Karpas-422 (cell line): ENCODE measurements at regions not wholly inside any gene's neighbourhood (a gene's known extent, or its start where the extent isn't known, plus 50 kb on each side); places are given as distances from the start of the nearest gene placed in this dataset.

Experiments used
- DNase-seq: peaks from one replicate; pipeline ENCODE4 v3.0.0-alpha.2; 2015
- H2AFZ ChIP-seq: fragments of 200-600 bp; sonication (generic); 2 replicates; pipeline ENCODE4 v1.6.1; 2014; ENCODE audit warnings: antibody characterized with exemption, low read length, mixed read lengths
- H3K27ac ChIP-seq: fragments of 200-600 bp; sonication (generic); 2 replicates; pipeline ENCODE4 v1.5.1; 2014; ENCODE audit warnings: mild to moderate bottlenecking, low read length, moderate library complexity
- H3K27me3 ChIP-seq: fragments of 200-600 bp; sonication (generic); 2 replicates; pipeline ENCODE4 v1.6.1; 2014; ENCODE audit warnings: low read length, mixed read lengths
- H3K36me3 ChIP-seq: fragments of 200-600 bp; sonication (generic); 2 replicates; pipeline ENCODE4 v1.6.1; 2014; ENCODE audit warnings: low read length, mixed read lengths; ENCODE audit not compliant: insufficient read depth
- H3K4me1 ChIP-seq: fragments of 200-600 bp; sonication (generic); 2 replicates; pipeline ENCODE4 v1.6.1; 2014; ENCODE audit warnings: mild to moderate bottlenecking, low read length, mixed read lengths
- H3K4me2 ChIP-seq: fragments of 200-600 bp; sonication (generic); 2 replicates; pipeline ENCODE4 v1.6.1; 2014; ENCODE audit warnings: low read length, low read depth, mild to moderate bottlenecking; ENCODE audit not compliant: poor library complexity, severe bottlenecking
- H3K4me3 ChIP-seq: fragments of 200-600 bp; sonication (generic); 2 replicates; pipeline ENCODE4 v1.5.1; 2014; ENCODE audit warnings: mild to moderate bottlenecking, antibody characterized with exemption, low read length, mixed read lengths
- H3K79me2 ChIP-seq: fragments of 200-600 bp; sonication (generic); 2 replicates; pipeline ENCODE4 v1.6.1; 2014; ENCODE audit warnings: mild to moderate bottlenecking, low read length, mixed read lengths
- H3K9ac ChIP-seq: fragments of 200-600 bp; sonication (generic); 2 replicates; pipeline ENCODE4 v1.6.0; 2014; ENCODE audit warnings: low read length
- H3K9me2 ChIP-seq: fragments of 200-600 bp; sonication (generic), shearing (Covaris generic); replicated peaks from 2 replicates; pipeline ENCODE4 v1.6.0; 2014; ENCODE audit warnings: mild to moderate bottlenecking, low read length, moderate library complexity; ENCODE audit not compliant: insufficient read depth
- H3K9me3 ChIP-seq: fragments of 300-700, 200-600 bp; sonication (generic); 2 replicates; pipeline ENCODE4 v1.6.1; 2014; ENCODE audit warnings: low read length, mixed read lengths
- H4K20me1 ChIP-seq: fragments of 200-600 bp; sonication (generic); 2 replicates; pipeline ENCODE4 v1.6.1; 2014; ENCODE audit warnings: mild to moderate bottlenecking, antibody characterized with exemption, low read length, low read depth; ENCODE audit not compliant: insufficient read depth

DNA sequence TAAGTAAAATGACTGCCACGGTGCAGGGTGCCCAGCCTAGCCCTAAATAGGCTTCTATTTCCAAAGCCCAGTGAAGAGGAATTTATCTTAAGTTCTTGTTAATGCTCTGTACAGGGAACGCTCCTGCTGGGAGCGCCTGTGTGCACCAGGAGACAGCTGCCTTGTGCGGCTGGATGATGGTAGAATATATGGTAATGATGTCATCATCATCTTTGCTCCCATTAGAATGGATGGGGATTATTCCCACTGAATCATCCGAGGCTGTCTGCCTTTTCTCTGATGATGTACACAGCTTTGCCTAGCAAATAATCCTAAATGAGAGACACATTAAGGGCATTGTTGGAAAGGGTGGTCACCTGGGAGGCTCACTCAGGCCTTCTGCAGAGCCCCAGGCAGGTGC is 928.1 kb downstream of the CCSER2 start:
- Histone ChIP-seq H3K9me2 (no peaks in the 10 kb centered on the region), H3K27me3 (no peaks in the 10 kb centered on the region), H3K4me3 (no peak overlapping the region), H3K4me2 (no peak overlapping the region), H3K79me2 (no peaks in the 10 kb centered on the region), H3K4me1 (no peaks in the 10 kb centered on the region), H3K36me3 (no peaks in the 10 kb centered on the region), H3K9ac (no peak overlapping the region), H4K20me1 (no peaks in the 10 kb centered on the region), H3K27ac (no peak overlapping the region), H3K9me3 (no peaks in the 10 kb centered on the region), H2AFZ (no peak overlapping the region)
- no peak for DNase-seq

DNA sequence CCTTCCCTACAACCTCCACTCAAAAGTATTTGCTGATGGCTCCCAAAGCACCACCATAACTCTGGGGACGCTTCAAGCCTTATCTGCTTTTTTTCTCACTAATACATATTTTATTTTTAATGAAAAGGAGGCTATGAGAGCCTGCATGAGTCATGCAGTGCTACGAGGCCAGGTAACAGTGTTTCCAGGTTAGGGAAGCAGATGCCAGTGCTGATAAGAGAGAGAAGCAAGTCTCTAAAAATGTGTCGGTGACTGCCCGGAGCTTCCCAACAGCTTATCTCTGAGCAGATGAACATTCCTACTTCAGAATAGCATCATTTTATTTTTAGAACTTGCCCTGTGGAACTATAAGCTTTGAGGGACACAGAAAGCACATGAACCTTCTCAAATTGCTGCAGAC is 931.5 kb downstream of the CCSER2 start:
- no peak for DNase-seq
- H3K79me2 ChIP-seq, result no peaks in the 10 kb centered on the region
- no peak overlapping the region for H3K9ac ChIP-seq
- H3K27ac ChIP-seq, result no peak overlapping the region
- H3K4me1 ChIP-seq, result no peaks in the 10 kb centered on the region
- no peaks in the 10 kb centered on the region for H3K9me2 ChIP-seq
- H3K4me3 ChIP-seq, result no peak overlapping the region
- no peak overlapping the region for H3K4me2 ChIP-seq
- H3K9me3 ChIP-seq, result no peaks in the 10 kb centered on the region
- H2AFZ ChIP-seq, result no peak overlapping the region
- no peaks in the 10 kb centered on the region for H3K27me3 ChIP-seq
- H4K20me1 ChIP-seq, result no peaks in the 10 kb centered on the region
- H3K36me3 ChIP-seq, result no peaks in the 10 kb centered on the region

DNA sequence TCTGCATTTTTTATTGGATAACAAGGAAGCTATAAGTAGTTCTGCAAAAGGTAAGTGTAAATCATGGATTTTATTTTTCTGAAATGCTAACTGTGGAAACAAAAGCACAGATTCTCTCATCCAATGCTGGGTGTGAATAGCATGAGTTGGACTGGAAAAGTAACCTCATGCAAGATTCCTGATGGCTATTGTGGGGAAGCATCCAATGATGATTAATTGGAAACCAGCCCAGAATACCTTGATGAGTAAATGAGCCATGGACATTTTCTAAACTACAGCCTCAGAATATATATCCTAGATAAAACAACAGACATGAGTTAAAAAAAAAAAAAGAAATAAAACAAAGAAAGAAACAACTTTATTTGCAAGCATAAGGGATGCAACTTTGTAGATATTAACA is 934.6 kb downstream of the CCSER2 start:
- no peaks in the 10 kb centered on the region for H3K27me3 ChIP-seq

DNA sequence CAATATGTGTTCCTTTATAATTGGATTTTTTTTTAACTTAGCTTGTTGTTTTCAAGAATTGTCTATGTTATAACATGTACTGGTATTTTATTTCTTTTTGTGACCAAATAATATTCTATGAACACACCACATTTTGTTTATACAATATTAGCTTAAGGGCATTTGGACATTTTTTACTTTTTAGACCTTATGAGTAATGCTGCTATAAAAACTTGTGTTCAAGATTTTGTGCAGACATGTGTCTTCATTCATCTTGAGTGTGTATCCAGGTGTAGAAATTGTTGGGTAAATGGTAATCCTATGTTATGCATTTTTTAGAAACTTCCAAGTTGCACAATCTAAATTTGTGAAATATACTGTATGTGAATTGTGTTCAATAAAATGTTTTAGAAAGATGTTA is 936.7 kb downstream of the CCSER2 start:
- Histone ChIP-seq H3K36me3 (no peaks in the 10 kb centered on the region), H3K27me3 (no peaks in the 10 kb centered on the region), H4K20me1 (no peaks in the 10 kb centered on the region), H3K9me3 (no peaks in the 10 kb centered on the region), H3K79me2 (no peaks in the 10 kb centered on the region), H3K9ac (no peak overlapping the region), H3K9me2 (no peaks in the 10 kb centered on the region), H3K4me1 (no peaks in the 10 kb centered on the region), H2AFZ (no peak overlapping the region), H3K27ac (no peak overlapping the region), H3K4me2 (no peak overlapping the region), H3K4me3 (no peak overlapping the region)
- no peak for DNase-seq

More for the DNA sequence above, 934.6 kb downstream of the CCSER2 start:
- no peaks in the 10 kb centered on the region for H4K20me1 ChIP-seq
- no peak overlapping the region for H3K27ac ChIP-seq
- no peak overlapping the region for H3K4me3 ChIP-seq
- no peaks in the 10 kb centered on the region for H3K79me2 ChIP-seq
- no peaks in the 10 kb centered on the region for H3K36me3 ChIP-seq
- H3K9me2 ChIP-seq, result no peaks in the 10 kb centered on the region
- H3K9me3 ChIP-seq, result no peaks in the 10 kb centered on the region
- no peak overlapping the region for H3K9ac ChIP-seq
- H3K4me1 ChIP-seq, result no peaks in the 10 kb centered on the region
- no peak overlapping the region for H2AFZ ChIP-seq
- no peak overlapping the region for H3K4me2 ChIP-seq
- no peak for DNase-seq

DNA sequence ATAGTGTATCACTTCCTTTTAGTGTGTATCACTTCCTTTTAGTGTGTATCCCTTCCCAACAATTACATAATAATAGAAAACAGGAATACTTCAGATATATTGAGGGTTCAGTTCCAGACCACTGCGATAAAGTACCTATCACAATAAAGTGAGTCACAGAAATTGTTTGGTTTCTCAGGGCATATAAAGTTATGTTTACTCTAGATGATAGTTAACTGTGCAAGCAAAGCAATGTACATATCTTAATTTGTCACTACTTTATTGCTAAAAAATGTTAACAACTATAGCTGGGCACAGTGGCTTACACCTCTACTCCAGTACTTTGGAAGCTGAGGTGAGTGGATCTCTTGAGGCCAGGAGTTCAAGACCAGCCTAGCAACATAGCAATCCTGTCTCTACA is 938.4 kb downstream of the CCSER2 start:
- no peaks in the 10 kb centered on the region for H3K36me3 ChIP-seq
- no peak overlapping the region for H3K4me3 ChIP-seq
- H3K4me2 ChIP-seq, result no peak overlapping the region
- DNase-seq, result no peak
- H4K20me1 ChIP-seq, result no peaks in the 10 kb centered on the region
- no peaks in the 10 kb centered on the region for H3K27me3 ChIP-seq
- H3K9ac ChIP-seq, result no peak overlapping the region
- H3K9me3 ChIP-seq, result no peaks in the 10 kb centered on the region
- no peak overlapping the region for H2AFZ ChIP-seq
- H3K79me2 ChIP-seq, result no peaks in the 10 kb centered on the region
- H3K4me1 ChIP-seq, result no peaks in the 10 kb centered on the region
- H3K9me2 ChIP-seq, result no peaks in the 10 kb centered on the region
- no peak overlapping the region for H3K27ac ChIP-seq

DNA sequence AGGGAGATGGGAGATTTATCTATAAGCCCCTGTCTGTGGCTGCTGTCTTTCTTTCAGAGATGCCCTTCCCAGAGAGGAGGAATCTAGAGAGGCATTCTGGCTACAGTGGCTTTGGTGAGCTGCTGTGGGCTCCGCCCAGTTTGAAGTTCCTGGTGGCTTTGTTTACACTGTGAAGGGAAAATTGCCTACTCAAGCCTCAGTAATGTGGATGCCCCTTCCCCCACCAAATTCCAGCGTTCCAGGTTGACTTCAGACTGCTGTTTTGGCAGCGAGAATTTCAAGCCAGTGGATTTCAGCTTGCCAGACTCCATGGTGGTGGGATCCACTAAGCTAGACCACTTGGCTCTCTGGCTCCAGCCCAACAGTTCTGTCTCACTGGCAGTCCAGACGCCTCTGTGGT is 951.6 kb downstream of the CCSER2 start:
- Histone ChIP-seq H3K4me2 (no peak overlapping the region), H3K9me2 (no peaks in the 10 kb centered on the region), H3K9ac (no peak overlapping the region), H3K27me3 (no peaks in the 10 kb centered on the region), H2AFZ (no peak overlapping the region), H3K4me1 (no peaks in the 10 kb centered on the region), H4K20me1 (no peaks in the 10 kb centered on the region), H3K9me3 (no peaks in the 10 kb centered on the region), H3K27ac (no peak overlapping the region), H3K36me3 (no peaks in the 10 kb centered on the region), H3K4me3 (no peak overlapping the region), H3K79me2 (no peaks in the 10 kb centered on the region)
- DNase-seq, result no peak

DNA sequence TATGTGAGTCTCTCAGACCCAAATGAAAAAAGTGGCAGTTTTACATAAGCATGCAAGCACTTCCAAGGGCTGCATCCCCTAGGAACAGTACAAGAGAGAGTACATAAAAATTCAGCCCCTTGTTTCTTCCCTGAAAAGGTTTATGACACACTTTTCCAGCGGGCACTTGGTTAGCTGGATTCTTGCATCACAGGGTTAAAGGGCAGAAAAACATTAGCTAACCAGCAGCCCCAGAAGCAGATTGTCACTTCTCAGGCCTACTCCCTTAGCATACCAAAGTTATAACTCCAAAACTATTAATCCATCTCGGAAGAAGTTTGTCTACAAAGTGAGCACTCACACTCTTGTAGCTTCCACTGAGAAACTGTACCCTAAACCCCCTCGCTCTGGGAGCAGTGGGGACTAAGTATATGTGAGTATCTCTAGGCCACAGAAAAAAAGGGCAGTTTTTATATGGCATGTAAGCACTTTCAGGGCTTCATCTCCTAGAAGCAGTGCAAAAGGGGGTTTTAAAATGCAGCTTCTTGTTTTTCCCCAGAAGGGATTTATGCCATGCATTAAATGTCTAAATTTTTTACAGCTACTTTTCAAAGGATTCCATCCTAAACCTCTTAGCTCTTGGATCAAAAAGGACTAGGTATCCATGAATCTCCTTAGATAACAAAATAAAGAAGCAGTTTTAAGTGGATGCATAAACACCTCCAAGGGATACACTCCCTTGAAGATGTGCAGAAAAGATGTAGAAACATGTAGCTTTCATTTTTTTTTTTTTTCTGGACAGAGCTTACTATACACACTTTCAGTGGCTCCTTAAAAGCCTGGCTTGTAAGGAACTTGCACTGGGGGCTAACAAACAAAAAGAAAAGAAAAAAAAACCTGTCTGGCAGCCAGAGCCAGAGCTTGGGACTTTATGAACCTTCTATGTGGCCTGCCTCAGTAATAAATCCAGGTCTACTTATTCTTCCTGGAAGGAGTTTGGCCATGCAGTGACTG is 956.7 kb downstream of the CCSER2 start:
- no peaks in the 10 kb centered on the region for H3K9me2 ChIP-seq
- H3K4me2 ChIP-seq, result no peak overlapping the region
- no peak for DNase-seq

DNA sequence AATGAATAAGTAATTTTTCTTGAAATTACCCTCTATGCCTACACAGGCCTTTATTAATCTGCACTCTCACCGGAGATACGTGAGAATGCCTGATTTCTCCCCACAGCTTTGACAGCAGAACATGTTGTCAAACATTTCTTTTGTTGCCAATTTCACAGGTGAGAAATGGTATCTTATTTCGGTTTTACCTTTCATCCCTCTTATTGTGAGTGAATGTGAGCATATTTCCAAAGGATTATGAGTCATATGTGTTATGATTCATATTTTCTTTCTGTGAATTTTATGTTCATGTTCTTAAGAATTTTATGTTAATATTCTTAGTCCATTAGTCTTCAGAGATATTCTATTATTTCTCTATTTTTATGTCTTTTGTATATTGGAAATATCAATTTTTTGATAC is 965.1 kb downstream of the CCSER2 start:
- H3K27ac ChIP-seq, result no peak overlapping the region
- no peak overlapping the region for H3K4me3 ChIP-seq
- no peak for DNase-seq
- no peaks in the 10 kb centered on the region for H3K79me2 ChIP-seq
- no peaks in the 10 kb centered on the region for H3K9me3 ChIP-seq
- H3K9me2 ChIP-seq, result no peaks in the 10 kb centered on the region
- H3K4me1 ChIP-seq, result no peaks in the 10 kb centered on the region
- no peak overlapping the region for H3K9ac ChIP-seq
- no peaks in the 10 kb centered on the region for H3K36me3 ChIP-seq
- H3K27me3 ChIP-seq, result no peaks in the 10 kb centered on the region
- no peak overlapping the region for H3K4me2 ChIP-seq
- no peaks in the 10 kb centered on the region for H4K20me1 ChIP-seq
- H2AFZ ChIP-seq, result no peak overlapping the region

More for the DNA sequence above, 956.7 kb downstream of the CCSER2 start:
- no peaks in the 10 kb centered on the region for H3K27me3 ChIP-seq
- H3K79me2 ChIP-seq, result no peaks in the 10 kb centered on the region
- no peak overlapping the region for H3K4me3 ChIP-seq
- no peaks in the 10 kb centered on the region for H4K20me1 ChIP-seq
- H3K4me1 ChIP-seq, result no peaks in the 10 kb centered on the region
- no peaks in the 10 kb centered on the region for H3K36me3 ChIP-seq
- H3K27ac ChIP-seq, result no peak overlapping the region
- no peak overlapping the region for H3K9ac ChIP-seq
- no peaks in the 10 kb centered on the region for H3K9me3 ChIP-seq
- no peak overlapping the region for H2AFZ ChIP-seq
